Kidney (tissue), 13 donors: ENCODE measurements at regions not wholly inside any gene's neighbourhood (a gene's known extent, or its start where the extent isn't known, plus 50 kb on each side); places are given as distances from the start of the nearest gene placed in this dataset.
A peak's percentile ranks its signal among the peaks of the same experiment; 100 is the strongest.

ENCODE experiments used
- DNase-seq, 5 donors: peaks; one replicate each; pipeline ENCODE4 v3.0.0-alpha.2; 2013 to 2020
- FAIRE-seq: peaks from 2 replicates; lab custom pipeline; 2012; peaks lifted over from hg19 to GRCh38; lab: Jason Lieb, UNC
- H3K27ac ChIP-seq, 2 donors: one replicate each; pipeline ENCODE4 v1.7.0; 2013; ENCODE audit warnings: low read depth in 2 of 2, low read length in 2 of 2, inconsistent platforms in 1 of 2
- H3K27me3 ChIP-seq: one replicate; pipeline ENCODE4 v1.7.1; 2013; ENCODE audit warnings: low read length, inconsistent platforms; ENCODE audit not compliant: control insufficient read depth, insufficient read depth
- H3K36me3 ChIP-seq, 3 donors: one replicate each; pipeline versions ENCODE4 v1.7.0 to v1.7.1; 2013; ENCODE audit warnings: low read length in 3 of 3, control low read depth in 1 of 3, inconsistent platforms in 1 of 3; ENCODE audit not compliant: insufficient read depth in 3 of 3, control insufficient read depth in 2 of 3
- H3K4me1 ChIP-seq, 3 donors: one replicate each; pipeline versions ENCODE4 v1.7.0 to v1.7.1; 2013; ENCODE audit warnings: low read length in 3 of 3, inconsistent platforms in 1 of 3, low read depth in 1 of 3; ENCODE audit not compliant: control insufficient read depth in 2 of 3, insufficient read depth in 2 of 3
- H3K4me3 ChIP-seq, 3 donors: one replicate each; pipeline versions ENCODE4 v1.7.0 to v1.8.1; 2013; ENCODE audit warnings: low read length in 3 of 3, control low read depth in 1 of 3, inconsistent platforms in 1 of 3
- H3K9ac ChIP-seq, 3 donors: one replicate each; pipeline versions ENCODE4 v1.7.0 to v1.7.1; 2013; ENCODE audit warnings: low read length in 3 of 3, control low read depth in 1 of 3, inconsistent platforms in 1 of 3
- H3K9me3 ChIP-seq, 3 donors: one replicate each; pipeline versions ENCODE4 v1.7.0 to v1.7.1; 2013; ENCODE audit warnings: low read length in 3 of 3, control low read depth in 1 of 3, inconsistent platforms in 1 of 3; ENCODE audit not compliant: control insufficient read depth in 2 of 3, insufficient read depth in 1 of 3
- intact Hi-C: fragments of 100-400 bp; cut with DNase I; formaldehyde crosslinking; loops from one replicate; pipeline ENCODE4 v1.11.1; 2022
- TF ChIP-seq, protein P1 (sequence below): IDR thresholded peaks from 3 replicates; pipeline ENCODE4 v1.5.1; 2012; ENCODE audit warnings: mild to moderate bottlenecking, moderate library complexity, borderline replicate concordance; ENCODE audit not compliant: insufficient read depth; ENCODE audit errors: extremely low read depth
- donor health status: control.
- donor health status: control.
- donor health status: control.
- donor health status: control.
- donor health status: control.
- donor health status: DM: yes; HTN: yes; CAD: no.
- donor health status: Normal renal cell carcinoma (clear cell type).

GRCh38 chr5:17801595-17801994 is 167.3 kb downstream of the TAF11L14 start:
- no peaks in the 10 kb centered on the region for H3K36me3 ChIP-seq
- FAIRE-seq, result no peak
- no peaks in the 10 kb centered on the region for H3K27me3 ChIP-seq
- intact Hi-C loops, result no loop called here
- TF ChIP-seq, protein P1, sequence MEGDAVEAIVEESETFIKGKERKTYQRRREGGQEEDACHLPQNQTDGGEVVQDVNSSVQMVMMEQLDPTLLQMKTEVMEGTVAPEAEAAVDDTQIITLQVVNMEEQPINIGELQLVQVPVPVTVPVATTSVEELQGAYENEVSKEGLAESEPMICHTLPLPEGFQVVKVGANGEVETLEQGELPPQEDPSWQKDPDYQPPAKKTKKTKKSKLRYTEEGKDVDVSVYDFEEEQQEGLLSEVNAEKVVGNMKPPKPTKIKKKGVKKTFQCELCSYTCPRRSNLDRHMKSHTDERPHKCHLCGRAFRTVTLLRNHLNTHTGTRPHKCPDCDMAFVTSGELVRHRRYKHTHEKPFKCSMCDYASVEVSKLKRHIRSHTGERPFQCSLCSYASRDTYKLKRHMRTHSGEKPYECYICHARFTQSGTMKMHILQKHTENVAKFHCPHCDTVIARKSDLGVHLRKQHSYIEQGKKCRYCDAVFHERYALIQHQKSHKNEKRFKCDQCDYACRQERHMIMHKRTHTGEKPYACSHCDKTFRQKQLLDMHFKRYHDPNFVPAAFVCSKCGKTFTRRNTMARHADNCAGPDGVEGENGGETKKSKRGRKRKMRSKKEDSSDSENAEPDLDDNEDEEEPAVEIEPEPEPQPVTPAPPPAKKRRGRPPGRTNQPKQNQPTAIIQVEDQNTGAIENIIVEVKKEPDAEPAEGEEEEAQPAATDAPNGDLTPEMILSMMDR, result no peak
- no peak for DNase-seq
- no peaks in the 10 kb centered on the region for H3K9me3 ChIP-seq
- H3K4me3 ChIP-seq, result no peak overlapping the region
- H3K4me1 ChIP-seq, result no peaks in the 10 kb centered on the region
- H3K9ac ChIP-seq, result no peak overlapping the region
- H3K27ac ChIP-seq, result no peak overlapping the region

- TF ChIP-seq, protein P1, result no peak
- no peak overlapping the region for H3K9ac ChIP-seq
- H3K27ac ChIP-seq, result no peak overlapping the region
- DNase-seq (peak in 1 of 5 donors; percentile 32), FAIRE-seq (no peak)
- no peaks in the 10 kb centered on the region for H3K36me3 ChIP-seq
- H3K4me3 ChIP-seq, result no peak overlapping the region
- intact Hi-C loops, result no loop called here
- no peaks in the 10 kb centered on the region for H3K27me3 ChIP-seq
- no peaks in the 10 kb centered on the region for H3K9me3 ChIP-seq
- H3K4me1 ChIP-seq, result no peaks in the 10 kb centered on the region
Measured at GRCh38 chr5:17802256-17802655, 168.0 kb downstream of the TAF11L14 start.

DNA sequence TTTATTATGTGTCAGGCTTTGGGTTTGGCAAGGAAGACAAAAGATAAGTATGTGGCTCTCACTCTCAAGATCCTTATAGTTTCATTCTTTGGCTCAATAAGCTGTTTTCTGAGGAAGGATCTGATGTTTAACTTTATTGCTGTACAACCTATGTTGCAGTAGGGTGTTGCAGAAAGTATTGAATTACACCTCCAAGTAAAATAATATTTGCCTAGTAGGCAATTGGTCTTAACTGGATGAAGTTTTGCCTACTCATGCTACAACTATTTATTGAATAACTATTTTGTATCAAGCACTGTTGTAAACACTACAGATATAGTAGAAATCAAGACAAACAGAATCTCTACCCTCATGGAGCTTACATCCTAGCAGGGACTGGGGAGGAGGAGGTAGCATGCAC is 169.7 kb downstream of the TAF11L14 start:
- Histone ChIP-seq H3K27me3 (no peaks in the 10 kb centered on the region), H3K4me3 (no peak overlapping the region), H3K4me1 (no peaks in the 10 kb centered on the region), H3K36me3 (no peaks in the 10 kb centered on the region), H3K9me3 (no peaks in the 10 kb centered on the region), H3K9ac (no peak overlapping the region), H3K27ac (no peak overlapping the region)
- TF ChIP-seq, protein P1, result no peak
- FAIRE-seq (no peak), DNase-seq (no peak)
- intact Hi-C loops, result no loop called here

GRCh38 chr5:17805227-17805825 is 171.1 kb downstream of the TAF11L14 start:
- intact Hi-C loops, result no loop called here
- Histone ChIP-seq H3K9ac (no peak overlapping the region), H3K4me1 (no peaks in the 10 kb centered on the region), H3K27me3 (no peaks in the 10 kb centered on the region), H3K27ac (no peak overlapping the region), H3K9me3 (no peaks in the 10 kb centered on the region), H3K36me3 (no peaks in the 10 kb centered on the region), H3K4me3 (no peak overlapping the region)
- FAIRE-seq (no peak), DNase-seq (no peak)
- TF ChIP-seq, protein P1, result no peak
